ENCODE measurements at regions not wholly inside any gene's neighbourhood (a gene's known extent, or its start where the extent isn't known, plus 50 kb on each side); places are given as distances from the start of the nearest gene placed in this dataset.

DNA sequence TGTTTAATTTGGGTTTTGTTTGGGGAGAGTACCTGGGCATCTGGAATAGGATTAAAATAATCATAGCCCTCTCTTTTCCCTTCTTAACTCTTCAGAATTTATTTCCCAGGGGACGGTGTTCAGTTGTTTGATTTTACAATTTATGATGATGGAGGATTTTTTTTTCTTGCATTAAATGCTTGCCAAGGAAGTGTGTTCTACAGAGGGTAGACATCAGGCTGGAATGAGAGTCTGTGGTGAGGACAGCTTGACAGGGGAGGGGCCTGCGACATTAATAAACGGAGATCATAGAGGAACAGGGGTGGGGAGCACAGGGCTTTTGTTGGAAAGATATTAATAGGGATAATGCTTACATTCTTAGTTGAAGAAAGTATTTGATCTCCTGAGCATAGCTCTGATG lies 297.5 kb downstream of the CLIC5 start:
- TF ChIP-seq, protein P1, sequence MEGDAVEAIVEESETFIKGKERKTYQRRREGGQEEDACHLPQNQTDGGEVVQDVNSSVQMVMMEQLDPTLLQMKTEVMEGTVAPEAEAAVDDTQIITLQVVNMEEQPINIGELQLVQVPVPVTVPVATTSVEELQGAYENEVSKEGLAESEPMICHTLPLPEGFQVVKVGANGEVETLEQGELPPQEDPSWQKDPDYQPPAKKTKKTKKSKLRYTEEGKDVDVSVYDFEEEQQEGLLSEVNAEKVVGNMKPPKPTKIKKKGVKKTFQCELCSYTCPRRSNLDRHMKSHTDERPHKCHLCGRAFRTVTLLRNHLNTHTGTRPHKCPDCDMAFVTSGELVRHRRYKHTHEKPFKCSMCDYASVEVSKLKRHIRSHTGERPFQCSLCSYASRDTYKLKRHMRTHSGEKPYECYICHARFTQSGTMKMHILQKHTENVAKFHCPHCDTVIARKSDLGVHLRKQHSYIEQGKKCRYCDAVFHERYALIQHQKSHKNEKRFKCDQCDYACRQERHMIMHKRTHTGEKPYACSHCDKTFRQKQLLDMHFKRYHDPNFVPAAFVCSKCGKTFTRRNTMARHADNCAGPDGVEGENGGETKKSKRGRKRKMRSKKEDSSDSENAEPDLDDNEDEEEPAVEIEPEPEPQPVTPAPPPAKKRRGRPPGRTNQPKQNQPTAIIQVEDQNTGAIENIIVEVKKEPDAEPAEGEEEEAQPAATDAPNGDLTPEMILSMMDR (IDR thresholded peaks at IDR 0.05; ENCODE audit: low read length) = no peak
- TF ChIP-seq EZH2 (IDR thresholded peaks at IDR 0.05; ENCODE audit: borderline replicate concordance, low read length) = no peak
